PC-9 (cell line): ENCODE measurements at regions not wholly inside any gene's neighbourhood (a gene's known extent, or its start where the extent isn't known, plus 50 kb on each side); places are given as distances from the start of the nearest gene placed in this dataset.

ENCODE experiments used
- BruUV-seq: library from RNA; stranded (reverse); fragments of 400-500 nt; replicated peaks from 2 replicates; lab custom pipeline; 2021; lab: Mats Ljungman, UMichigan
- CTCF ChIA-PET: fragments of 300-600 bp; sonication (Branson Sonifier 250); formaldehyde crosslinking; loops from one replicate; lab custom pipeline; 2022; ENCODE audit warnings: antibody characterized with exemption; lab: Charles Lee
- POLR2A ChIA-PET: fragments of 300-600 bp; sonication (Branson Sonifier 250); formaldehyde crosslinking; loops from one replicate; lab custom pipeline; 2022; ENCODE audit warnings: antibody characterized with exemption; ENCODE audit not compliant: unreplicated experiment; lab: Charles Lee
- DNase-seq, 2 experiments: peaks; one replicate each; pipeline versions ENCODE4 v3.0.0 to v3.0.0-alpha.2; 2015 to 2022; ENCODE audit warnings: mixed read lengths in 1 of 2
- H2AFZ ChIP-seq: fragments of 200-600 bp; sonication (generic); 2 replicates; pipeline ENCODE4 v1.8.1; 2017; ENCODE audit warnings: antibody characterized with exemption
- H3F3A ChIP-seq: fragments of 200-600 bp; sonication (generic); 2 replicates; pipeline ENCODE4 v1.8.1; 2017; ENCODE audit warnings: antibody characterized with exemption, mild to moderate bottlenecking, low read depth; ENCODE audit not compliant: insufficient read depth
- H3K27ac ChIP-seq: fragments of 200-600 bp; sonication (generic); 2 replicates; pipeline ENCODE4 v1.6.1; 2016; ENCODE audit warnings: mixed run types
- H3K27me3 ChIP-seq: fragments of 200-600 bp; sonication (generic); 2 replicates; pipeline ENCODE4 v1.6.1; 2016; ENCODE audit warnings: low read depth, mixed run types; ENCODE audit not compliant: insufficient read depth
- H3K36me3 ChIP-seq: fragments of 200-600 bp; sonication (generic); 2 replicates; pipeline ENCODE4 v1.6.1; 2016; ENCODE audit warnings: low read depth, mixed run types
- H3K4me1 ChIP-seq: fragments of 200-600 bp; sonication (generic); replicated peaks from 2 replicates; pipeline ENCODE4 v1.6.1; 2016; ENCODE audit warnings: mixed run types; ENCODE audit not compliant: insufficient read depth
- H3K4me2 ChIP-seq: fragments of 200-600 bp; sonication (generic); 2 replicates; pipeline ENCODE4 v1.6.1; 2017; ENCODE audit warnings: mixed run types
- H3K4me3 ChIP-seq: fragments of 200-600 bp; sonication (generic); 2 replicates; pipeline ENCODE4 v1.6.1; 2016; ENCODE audit warnings: mixed run types
- H3K79me2 ChIP-seq: fragments of 200-600 bp; sonication (generic); 2 replicates; pipeline ENCODE4 v1.6.1; 2017; ENCODE audit warnings: low read depth, mixed run types
- H3K9me2 ChIP-seq: fragments of 200-600 bp; sonication (generic); 2 replicates; pipeline ENCODE4 v1.8.1; 2017; ENCODE audit warnings: mild to moderate bottlenecking; ENCODE audit not compliant: insufficient read depth
- H3K9me3 ChIP-seq: fragments of 200-600 bp; sonication (generic); 2 replicates; pipeline ENCODE4 v1.8.1; 2016; ENCODE audit warnings: low read depth; ENCODE audit not compliant: insufficient read depth
- H4K20me1 ChIP-seq: fragments of 200-600 bp; sonication (generic); 2 replicates; pipeline ENCODE4 v1.8.1; 2017; ENCODE audit not compliant: insufficient read depth
- EZH2 ChIP-seq: fragments of 200-600 bp; sonication (generic); IDR thresholded peaks from 2 replicates; pipeline ENCODE4 v1.8.0; 2017; ENCODE audit warnings: antibody characterized with exemption, low read depth
- intact Hi-C: fragments of 100-400 bp; cut with micrococcal nuclease; formaldehyde crosslinking; loops from one replicate; pipeline ENCODE4 v1.10.0; 2022; ENCODE audit not compliant: unreplicated experiment
- TF ChIP-seq, protein P1 (sequence below): fragments of 200-600 bp; sonication (generic); conservative IDR thresholded peaks from 2 replicates; pipeline ENCODE4 v1.6.1; 2017; ENCODE audit warnings: mixed run types, antibody characterized with exemption, mild to moderate bottlenecking, moderate library complexity

DNA sequence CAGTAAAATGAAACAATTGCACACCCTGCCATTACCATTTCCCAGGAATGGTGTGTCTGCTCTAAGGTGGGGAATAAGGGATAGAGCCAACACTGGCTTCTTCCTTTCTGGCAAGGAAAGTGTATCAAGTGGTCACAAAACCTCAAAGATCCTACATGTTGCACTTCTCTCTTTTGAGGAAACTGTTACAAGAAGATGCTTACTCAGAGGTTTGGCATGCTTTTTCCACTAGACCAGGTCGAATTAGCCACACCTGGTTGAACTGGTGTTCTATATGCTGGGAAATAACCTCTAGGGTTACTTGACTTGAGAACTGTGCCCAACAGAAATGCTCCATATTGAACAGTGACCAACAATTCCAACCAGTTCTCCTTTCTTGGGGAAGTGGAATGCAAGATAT lies 102.9 kb downstream of the LRRN1 start:
- no peak overlapping the region for H3K4me3 ChIP-seq
- no TSS peak for BruUV-seq
- ChIA-PET CTCF (no interaction called here), POLR2A (no interaction called here)
- H4K20me1 ChIP-seq: no peaks in the 10 kb centered on the region
- no peaks in the 10 kb centered on the region for H3K79me2 ChIP-seq
- intact Hi-C loops: no loop called here
- TF ChIP-seq, protein P1, sequence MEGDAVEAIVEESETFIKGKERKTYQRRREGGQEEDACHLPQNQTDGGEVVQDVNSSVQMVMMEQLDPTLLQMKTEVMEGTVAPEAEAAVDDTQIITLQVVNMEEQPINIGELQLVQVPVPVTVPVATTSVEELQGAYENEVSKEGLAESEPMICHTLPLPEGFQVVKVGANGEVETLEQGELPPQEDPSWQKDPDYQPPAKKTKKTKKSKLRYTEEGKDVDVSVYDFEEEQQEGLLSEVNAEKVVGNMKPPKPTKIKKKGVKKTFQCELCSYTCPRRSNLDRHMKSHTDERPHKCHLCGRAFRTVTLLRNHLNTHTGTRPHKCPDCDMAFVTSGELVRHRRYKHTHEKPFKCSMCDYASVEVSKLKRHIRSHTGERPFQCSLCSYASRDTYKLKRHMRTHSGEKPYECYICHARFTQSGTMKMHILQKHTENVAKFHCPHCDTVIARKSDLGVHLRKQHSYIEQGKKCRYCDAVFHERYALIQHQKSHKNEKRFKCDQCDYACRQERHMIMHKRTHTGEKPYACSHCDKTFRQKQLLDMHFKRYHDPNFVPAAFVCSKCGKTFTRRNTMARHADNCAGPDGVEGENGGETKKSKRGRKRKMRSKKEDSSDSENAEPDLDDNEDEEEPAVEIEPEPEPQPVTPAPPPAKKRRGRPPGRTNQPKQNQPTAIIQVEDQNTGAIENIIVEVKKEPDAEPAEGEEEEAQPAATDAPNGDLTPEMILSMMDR: no peak
- TF ChIP-seq EZH2: no peak
- no peaks in the 10 kb centered on the region for H3K36me3 ChIP-seq
- no peak overlapping the region for H2AFZ ChIP-seq
- no peaks in the 10 kb centered on the region for H3K4me1 ChIP-seq
- H3K27ac ChIP-seq: no peak overlapping the region
- DNase-seq: peak in 1 of 2 experiments; percentile 2
- H3F3A ChIP-seq: no peaks in the 10 kb centered on the region
- H3K27me3 ChIP-seq: no peaks in the 10 kb centered on the region
- no peaks in the 10 kb centered on the region for H3K9me3 ChIP-seq
- H3K9me2 ChIP-seq: no peaks in the 10 kb centered on the region
- no peak overlapping the region for H3K4me2 ChIP-seq

DNA sequence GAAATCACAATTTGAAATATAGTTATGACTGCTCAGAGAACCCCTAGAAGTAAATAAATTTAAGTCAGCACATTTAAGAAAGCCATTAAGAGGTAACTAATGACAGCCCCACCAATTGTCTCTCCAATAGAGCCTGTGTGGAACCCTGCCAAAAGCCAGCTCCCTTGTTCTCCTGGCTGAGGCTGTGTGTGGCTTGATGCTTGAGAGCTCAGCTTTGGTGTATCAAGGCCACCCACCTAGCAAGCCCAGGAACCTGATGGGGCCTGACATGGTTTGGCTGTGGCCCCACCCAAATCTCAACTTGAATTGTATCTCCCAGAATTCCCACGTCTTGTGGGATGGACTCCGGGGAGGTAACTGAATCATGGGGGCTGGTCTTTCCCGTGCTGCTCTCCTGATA lies 106.9 kb downstream of the LRRN1 start:
- BruUV-seq: no TSS peak
- intact Hi-C loops: no loop called here
- no peak overlapping the region for H3K27ac ChIP-seq

DNA sequence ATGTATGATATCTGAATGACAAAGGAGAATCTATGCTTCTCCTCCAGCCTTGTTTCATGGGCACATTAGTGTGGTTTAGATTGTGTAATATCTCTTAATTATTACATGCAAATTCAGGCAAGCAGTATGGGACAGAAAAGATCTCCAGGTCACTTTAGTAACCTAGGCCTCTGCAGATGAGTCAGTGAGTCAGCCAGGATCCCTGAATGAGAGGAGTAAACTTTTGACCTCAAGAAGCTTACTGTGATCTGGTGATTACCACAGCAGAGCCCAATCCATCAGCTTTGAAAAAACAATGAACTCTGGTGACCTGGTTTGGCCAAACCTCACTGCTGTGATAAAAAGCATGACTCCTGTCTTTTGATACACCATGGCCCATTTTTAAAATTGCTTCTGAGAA lies 107.8 kb downstream of the LRRN1 start:
- H4K20me1 ChIP-seq: no peaks in the 10 kb centered on the region
- H3K4me1 ChIP-seq: no peaks in the 10 kb centered on the region
- no peaks in the 10 kb centered on the region for H3K36me3 ChIP-seq
- DNase-seq: no peak
- no peaks in the 10 kb centered on the region for H3K9me3 ChIP-seq
- no peak overlapping the region for H3K27ac ChIP-seq
- H3F3A ChIP-seq: no peaks in the 10 kb centered on the region
- TF ChIP-seq, protein P1: no peak
- TF ChIP-seq EZH2: no peak
- BruUV-seq: no TSS peak
- H3K4me2 ChIP-seq: no peak overlapping the region
- no peaks in the 10 kb centered on the region for H3K79me2 ChIP-seq
- H3K9me2 ChIP-seq: no peaks in the 10 kb centered on the region
- no peak overlapping the region for H2AFZ ChIP-seq
- intact Hi-C loops: no loop called here
- ChIA-PET CTCF (no interaction called here), POLR2A (no interaction called here)
- no peaks in the 10 kb centered on the region for H3K27me3 ChIP-seq
- H3K4me3 ChIP-seq: no peak overlapping the region

More for the DNA sequence above, 106.9 kb downstream of the LRRN1 start:
- Histone ChIP-seq H3K4me1 (no peaks in the 10 kb centered on the region), H3K4me2 (no peak overlapping the region), H2AFZ (no peak overlapping the region), H4K20me1 (no peaks in the 10 kb centered on the region), H3K9me2 (no peaks in the 10 kb centered on the region), H3K4me3 (no peak overlapping the region), H3K79me2 (no peaks in the 10 kb centered on the region), H3K9me3 (no peaks in the 10 kb centered on the region), H3K27me3 (no peaks in the 10 kb centered on the region), H3F3A (no peaks in the 10 kb centered on the region), H3K36me3 (no peaks in the 10 kb centered on the region)
- CTCF ChIA-PET: no interaction called here
- POLR2A ChIA-PET: no interaction called here
- DNase-seq: no peak
- TF ChIP-seq, protein P1: no peak
- TF ChIP-seq EZH2: no peak
